ENCODE measurements at regions not wholly inside any gene's neighbourhood (a gene's known extent, or its start where the extent isn't known, plus 50 kb on each side); places are given as distances from the start of the nearest gene placed in this dataset.

- DNase-seq (ENCODE audit: low read depth): no peak
Observed at GRCh38 chr2:43032213-43033015, 194.0 kb downstream of the ZFP36L2 start.

DNA sequence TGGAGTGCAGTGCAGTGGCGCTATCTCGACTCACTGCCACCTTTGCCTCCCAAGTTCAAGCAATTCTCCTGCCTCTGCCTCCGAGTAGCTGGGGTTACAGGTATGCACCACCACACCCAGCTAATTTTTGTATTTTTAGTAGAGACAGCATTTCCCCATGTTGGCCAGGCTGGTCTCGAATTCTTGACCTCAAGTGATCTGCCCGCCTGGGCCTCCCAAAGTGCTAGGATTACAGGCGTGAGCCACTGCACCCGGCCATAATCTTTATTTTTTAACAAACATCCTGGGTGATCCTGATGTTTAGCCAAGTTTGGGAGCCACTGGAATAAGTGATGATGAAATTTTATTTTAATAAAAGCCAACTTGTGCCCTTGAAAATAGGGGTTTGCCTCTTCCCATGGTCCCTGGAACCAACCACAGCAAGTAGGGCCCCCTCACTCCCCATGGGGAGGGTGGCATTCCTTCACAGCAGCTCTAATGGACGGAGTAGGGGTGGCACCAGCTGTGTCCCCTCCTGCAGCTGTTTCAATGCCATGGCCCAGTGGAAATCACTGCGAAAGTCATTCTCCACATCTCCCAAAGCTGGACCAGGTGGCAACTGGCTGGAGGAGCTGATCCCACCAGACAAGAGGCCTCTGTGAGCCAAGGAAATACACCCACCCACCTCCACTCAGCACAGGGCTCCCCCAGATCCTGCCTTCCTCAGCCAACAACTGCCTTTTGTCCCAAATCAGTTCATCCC, 194.8 kb downstream of the ZFP36L2 start:
- no peak for DNase-seq (ENCODE audit: low read depth)

- no peak for DNase-seq (ENCODE audit: low read depth)
Observed at GRCh38 chr2:43030551-43031307, 195.7 kb downstream of the ZFP36L2 start.

DNA sequence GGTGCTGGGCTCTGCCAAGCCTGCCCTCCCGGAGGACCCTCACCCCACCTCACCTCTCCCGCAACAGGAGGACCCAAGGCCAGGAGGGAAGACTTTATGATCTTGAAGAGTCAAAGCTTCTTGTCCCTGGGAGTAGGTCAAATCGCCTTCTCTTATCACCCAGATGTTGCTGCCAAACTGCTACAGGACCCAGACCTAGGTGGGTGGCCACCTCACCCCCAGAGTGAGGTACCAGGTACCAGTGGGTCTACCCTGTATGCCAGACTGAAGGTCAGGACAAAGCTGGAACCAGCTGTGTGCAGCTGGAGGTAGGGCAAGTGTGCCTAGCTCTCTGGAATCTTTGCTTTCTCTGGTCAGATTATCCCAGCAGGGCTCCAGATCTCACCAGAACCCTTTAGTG, 197.2 kb downstream of the ZFP36L2 start:
- no peak for DNase-seq (ENCODE audit: low read depth)

DNA sequence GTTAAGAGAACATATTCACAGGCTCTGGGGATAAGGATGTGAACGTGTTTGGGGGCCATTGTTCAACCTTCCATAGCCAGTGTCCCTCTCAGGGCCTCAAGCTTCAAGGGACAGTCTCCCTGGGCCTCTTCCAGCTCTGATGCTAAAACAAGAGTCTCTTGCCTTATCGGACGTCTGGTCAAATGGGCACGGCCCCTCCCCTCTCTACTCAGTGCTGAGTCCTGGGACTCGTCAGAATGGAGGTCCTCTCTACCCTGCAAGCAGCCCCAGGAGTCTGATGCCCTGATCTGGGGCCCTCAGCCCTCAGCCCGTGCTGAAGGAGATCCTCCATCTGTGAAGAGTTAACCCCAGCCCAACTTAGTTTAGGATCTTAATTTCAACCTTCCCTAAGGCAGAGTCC, 198.2 kb downstream of the ZFP36L2 start:
- DNase-seq (ENCODE audit: low read depth): no peak

DNA sequence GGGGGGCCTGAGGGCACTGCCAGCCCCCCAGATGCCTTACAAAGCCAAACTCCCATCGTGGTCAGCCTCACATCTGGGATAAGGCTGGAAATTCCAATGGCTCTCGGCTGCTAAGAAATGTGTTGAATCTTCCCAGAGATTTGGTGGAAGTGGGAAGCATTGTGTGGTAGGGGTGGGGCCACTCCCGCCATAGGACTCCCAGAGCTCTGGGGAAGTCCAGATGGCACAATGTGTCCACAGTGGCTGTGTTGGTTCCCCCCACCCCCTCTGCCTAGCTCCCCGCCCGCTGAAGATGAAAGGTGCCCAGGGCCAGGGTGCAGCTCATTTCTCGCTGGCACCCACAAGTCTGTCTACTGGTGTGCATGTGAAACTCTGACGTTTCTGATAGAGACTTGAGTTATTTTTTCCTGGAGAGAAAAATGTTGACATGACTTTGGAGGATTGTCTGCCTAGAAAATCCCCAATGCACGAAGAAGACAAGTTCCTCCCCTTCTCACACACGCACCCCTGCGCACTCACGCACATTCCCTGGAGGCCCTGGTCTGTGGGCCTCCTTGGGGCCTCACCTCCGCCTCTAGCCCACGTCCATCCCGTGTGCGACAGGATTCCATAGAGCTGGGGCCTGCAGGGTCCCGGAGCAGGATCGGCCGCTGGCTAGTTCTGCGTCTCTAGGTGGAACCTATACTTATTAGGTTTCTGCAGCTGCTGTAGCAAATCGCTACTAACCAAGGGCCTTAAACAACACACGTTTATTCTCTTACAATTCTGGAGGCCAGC, 199.1 kb downstream of the ZFP36L2 start:
- no peak for DNase-seq (ENCODE audit: low read depth)

DNA sequence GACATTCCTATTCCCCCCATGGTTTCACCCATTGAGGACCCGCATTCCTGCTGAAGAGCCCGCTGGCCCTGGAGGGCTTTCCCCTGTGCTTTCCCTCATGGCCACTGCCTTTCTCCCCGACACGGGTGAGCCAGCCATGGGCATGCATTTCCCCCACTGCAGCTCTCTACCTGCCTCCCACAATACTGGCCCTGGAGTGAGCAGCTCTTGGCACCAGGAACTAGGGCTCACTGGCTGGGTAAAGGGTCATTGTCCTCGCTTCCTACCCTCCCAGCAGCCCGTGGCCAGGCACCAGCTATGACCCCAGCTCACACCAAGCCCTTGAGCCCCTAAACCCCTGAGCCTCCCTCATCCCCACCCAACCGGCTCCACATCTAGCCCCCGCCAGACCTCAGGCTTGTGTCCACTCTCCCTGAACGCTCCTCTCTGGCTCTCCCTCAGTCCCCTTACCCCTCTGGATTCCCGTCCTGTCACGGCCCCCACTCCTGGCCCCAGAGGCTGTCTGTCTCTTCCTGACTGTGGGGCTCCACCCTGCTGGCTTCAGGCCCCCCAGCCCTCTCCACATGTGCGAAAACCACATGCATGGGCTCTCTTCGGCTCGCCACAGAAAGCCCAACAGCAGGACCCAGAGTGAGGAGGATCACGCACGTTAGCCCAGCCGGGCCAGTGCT, 199.8 kb downstream of the ZFP36L2 start:
- DNase-seq (ENCODE audit: low read depth): no peak

- DNase-seq (ENCODE audit: low read depth): no peak
Observed at GRCh38 chr2:43025709-43026295, 200.6 kb downstream of the ZFP36L2 start.

GRCh38 chr2:43024515-43025011, 201.8 kb downstream of the ZFP36L2 start:
- no peak for DNase-seq (ENCODE audit: low read depth)

DNA sequence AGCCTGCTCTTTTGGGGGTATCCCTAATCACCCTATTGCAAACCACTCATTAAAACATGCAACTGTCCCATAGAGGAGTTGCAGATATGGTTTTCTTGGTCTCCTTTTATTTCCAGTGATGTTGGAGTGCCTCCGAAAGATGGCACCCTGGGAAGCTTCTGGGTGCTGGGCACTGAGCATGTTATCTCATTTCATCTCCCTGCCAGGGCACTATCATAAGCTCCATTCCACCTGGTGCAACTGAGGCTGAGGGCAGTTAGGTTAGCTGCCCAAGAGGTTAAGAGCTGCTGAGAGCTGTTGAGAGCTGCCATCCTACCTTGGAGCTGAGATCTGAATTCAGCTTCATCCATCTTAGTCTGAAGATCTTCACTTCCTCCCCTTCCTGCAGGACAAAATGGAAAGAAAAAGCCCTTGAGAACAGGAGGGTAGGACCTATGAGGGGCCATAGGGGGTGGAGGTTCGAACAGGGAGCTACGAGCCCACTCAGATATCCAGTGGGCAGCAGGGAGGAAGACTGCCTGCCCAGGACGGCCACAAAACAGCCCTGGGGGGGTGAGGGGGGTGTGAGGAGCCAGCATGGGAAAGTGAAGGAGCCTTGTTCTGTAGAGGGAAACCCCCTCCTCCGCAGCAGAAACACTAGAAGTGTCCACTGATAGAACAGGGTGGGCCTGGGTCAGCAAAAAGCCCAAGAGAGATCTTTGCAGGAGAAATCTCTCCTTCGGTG, 202.5 kb downstream of the ZFP36L2 start:
- DNase-seq (ENCODE audit: low read depth): no peak

DNA sequence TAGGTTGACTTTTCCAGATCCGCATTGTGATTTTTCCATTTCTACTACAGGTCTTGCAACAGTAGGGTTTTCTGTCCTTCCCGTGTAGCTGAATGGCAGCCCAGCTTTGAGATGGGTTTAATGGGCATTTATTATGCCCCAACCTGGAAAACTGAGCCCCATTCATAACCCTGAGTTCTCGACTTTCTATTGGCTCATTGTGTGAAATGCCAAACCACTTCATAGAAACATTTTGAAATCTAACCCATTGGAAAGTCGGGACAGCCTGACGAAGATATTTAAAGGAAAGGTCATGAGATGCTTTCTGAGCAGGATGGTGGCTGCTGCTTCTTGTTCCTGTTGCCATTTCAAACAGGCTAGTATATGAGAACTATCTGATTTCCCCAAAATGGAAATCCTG, 203.5 kb downstream of the ZFP36L2 start:
- no peak for DNase-seq (ENCODE audit: low read depth)

GRCh38 chr2:43021791-43022509, 204.5 kb downstream of the ZFP36L2 start:
- DNase-seq (ENCODE audit: low read depth): no peak

GRCh38 chr2:43020990-43021669, 205.3 kb downstream of the ZFP36L2 start:
- no peak for DNase-seq (ENCODE audit: low read depth)

DNA sequence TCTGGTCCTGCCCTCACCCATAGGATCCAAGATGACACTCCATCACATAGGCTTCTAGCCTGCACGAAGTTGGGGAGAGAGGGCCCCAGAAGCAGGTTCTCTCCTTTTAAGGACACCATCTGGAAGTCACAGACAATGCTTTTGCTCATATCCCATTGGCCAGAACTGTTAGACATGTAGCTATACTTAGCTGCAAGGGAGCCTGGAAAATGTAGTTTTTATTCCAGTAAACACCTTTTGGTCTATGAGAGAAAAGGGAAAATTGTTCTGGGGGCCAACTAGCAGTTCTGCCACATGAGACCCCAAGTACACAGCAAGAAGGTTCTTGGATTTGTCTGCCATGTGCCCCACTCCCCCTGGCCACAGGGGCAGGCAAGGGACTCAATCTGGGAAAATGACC, 206.1 kb downstream of the ZFP36L2 start:
- DNase-seq (ENCODE audit: low read depth): no peak

DNA sequence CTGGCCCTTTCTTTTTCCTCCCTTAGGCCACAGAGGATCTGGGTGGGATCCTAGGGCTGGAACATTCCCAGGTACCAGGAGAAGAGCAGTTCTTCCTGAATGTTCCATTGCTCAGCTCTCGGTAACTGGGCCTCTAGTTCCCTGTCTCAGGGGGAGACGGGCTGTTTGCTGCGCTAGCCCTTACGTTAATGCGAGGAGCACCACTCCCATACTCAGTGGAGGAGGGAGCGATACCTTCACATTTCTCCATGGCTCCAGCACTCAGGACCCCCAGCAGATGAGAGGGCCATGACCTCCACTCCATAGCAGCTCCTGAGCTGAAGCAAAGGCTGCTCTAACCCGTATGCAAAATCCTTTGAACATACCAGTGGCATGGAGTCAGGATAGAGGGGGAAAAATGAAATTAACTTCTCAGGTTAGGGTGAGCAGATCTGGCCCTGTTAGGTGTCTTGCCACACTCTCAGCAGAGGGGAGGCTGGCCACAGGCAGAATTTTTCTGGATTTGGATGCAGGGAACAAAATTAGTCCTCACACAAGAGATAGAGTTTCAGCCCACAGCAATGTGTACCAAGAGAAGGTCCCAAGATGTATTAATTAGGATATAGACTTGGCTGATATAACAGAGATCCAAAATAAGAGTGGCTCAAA, 206.7 kb downstream of the ZFP36L2 start:
- no peak for DNase-seq (ENCODE audit: low read depth)

DNA sequence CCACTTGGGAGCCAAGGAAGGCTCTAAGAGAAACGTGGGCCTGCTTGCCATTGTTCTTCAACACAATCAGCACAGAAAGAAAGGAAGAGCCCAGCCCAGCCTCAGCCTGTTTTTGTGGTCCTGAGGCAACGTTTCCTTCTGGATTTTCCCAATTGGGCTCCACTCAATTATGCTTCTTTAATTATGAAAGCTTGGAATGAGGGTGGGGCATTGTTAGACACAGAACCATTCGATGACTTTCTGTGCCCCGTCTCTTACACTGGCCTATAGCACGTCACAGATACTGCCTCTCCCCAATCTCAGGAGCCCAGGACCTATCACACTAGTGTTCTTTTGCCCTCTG, 207.4 kb downstream of the ZFP36L2 start:
- no peak for DNase-seq (ENCODE audit: low read depth)

GRCh38 chr2:43018179-43019024, 208.0 kb downstream of the ZFP36L2 start:
- DNase-seq (ENCODE audit: low read depth): no peak
